GM19023 (cell line): ENCODE measurements at regions not wholly inside any gene's neighbourhood (a gene's known extent, or its start where the extent isn't known, plus 50 kb on each side); places are given as distances from the start of the nearest gene placed in this dataset.

Experiments used
- ATAC-seq: cut with Tn5 transposase; IDR thresholded peaks from one replicate; pipeline ENCODE4 v1.9.1; 2021; ENCODE audit warnings: mild to moderate bottlenecking, moderate library complexity; ENCODE audit not compliant: unreplicated experiment

GRCh38 chr2:143893371-143893770 is 626.5 kb downstream of the ZEB2 start:
- ATAC-seq, result no peak

- no peak for ATAC-seq
Observed at GRCh38 chr2:143891879-143892308, 628.0 kb downstream of the ZEB2 start.

GRCh38 chr2:143890798-143891197 is 629.1 kb downstream of the ZEB2 start:
- no peak for ATAC-seq

- no peak for ATAC-seq
Observed at GRCh38 chr2:143889216-143889615, 630.7 kb downstream of the ZEB2 start.

GRCh38 chr2:143885461-143885860 is 634.5 kb downstream of the ZEB2 start:
- no peak for ATAC-seq

- ATAC-seq, result no peak
Observed at GRCh38 chr2:143881246-143881645, 638.7 kb downstream of the ZEB2 start.

GRCh38 chr2:143877876-143878530 is 641.9 kb downstream of the ZEB2 start:
- ATAC-seq, result no peak

GRCh38 chr2:143877056-143877455 is 642.9 kb downstream of the ZEB2 start:
- no peak for ATAC-seq

- ATAC-seq, result no peak
Observed at GRCh38 chr2:143875295-143876233, 644.4 kb downstream of the ZEB2 start.

GRCh38 chr2:143873886-143874285 is 646.0 kb downstream of the ZEB2 start:
- no peak for ATAC-seq

- no peak for ATAC-seq
Observed at GRCh38 chr2:143870696-143871095, 649.2 kb downstream of the ZEB2 start.

- no peak for ATAC-seq
Observed at GRCh38 chr2:143856978-143857377, 662.9 kb downstream of the ZEB2 start.

GRCh38 chr2:143852759-143853158 is 667.2 kb downstream of the ZEB2 start:
- ATAC-seq, result no peak

- ATAC-seq, result no peak
Observed at GRCh38 chr2:143850084-143850483, 669.8 kb downstream of the ZEB2 start.

GRCh38 chr2:143847257-143847656 is 672.7 kb downstream of the ZEB2 start:
- no peak for ATAC-seq

GRCh38 chr2:143844986-143845385 is 674.9 kb downstream of the ZEB2 start:
- ATAC-seq, result no peak

- ATAC-seq, result no peak
Observed at GRCh38 chr2:143843686-143844085, 676.2 kb downstream of the ZEB2 start.

GRCh38 chr2:143842836-143843235 is 677.1 kb downstream of the ZEB2 start:
- ATAC-seq, result no peak

- ATAC-seq, result no peak
Observed at GRCh38 chr2:143841935-143842334, 678.0 kb downstream of the ZEB2 start.

GRCh38 chr2:143840601-143841000 is 679.3 kb downstream of the ZEB2 start:
- no peak for ATAC-seq

GRCh38 chr2:143840194-143840593 is 679.7 kb downstream of the ZEB2 start:
- ATAC-seq, result no peak

- no peak for ATAC-seq
Observed at GRCh38 chr2:143839456-143839855, 680.5 kb downstream of the ZEB2 start.
